ENCODE measurements at regions not wholly inside any gene's neighbourhood (a gene's known extent, or its start where the extent isn't known, plus 50 kb on each side); places are given as distances from the start of the nearest gene placed in this dataset.

- DNase-seq, result no peak
Measured at GRCh38 chr14:29126865-29127264, 360.3 kb downstream of the FOXG1 start.

GRCh38 chr14:29140016-29140415 lies 373.4 kb downstream of the FOXG1 start:
- no peak for DNase-seq

GRCh38 chr14:29144621-29145020 lies 378.0 kb downstream of the FOXG1 start:
- DNase-seq, result no peak

- DNase-seq, result no peak
Measured at GRCh38 chr14:29148221-29148620, 381.6 kb downstream of the FOXG1 start.

- DNase-seq, result no peak
Measured at GRCh38 chr14:29149798-29150197, 383.2 kb downstream of the FOXG1 start.

GRCh38 chr14:29150659-29151058 lies 384.1 kb downstream of the FOXG1 start:
- no peak for DNase-seq

GRCh38 chr14:29156096-29156495 lies 389.5 kb downstream of the FOXG1 start:
- DNase-seq, result no peak

GRCh38 chr14:29161593-29161992 lies 395.0 kb downstream of the FOXG1 start:
- no peak for DNase-seq

GRCh38 chr14:29163109-29163508 lies 396.5 kb downstream of the FOXG1 start:
- no peak for DNase-seq

- no peak for DNase-seq
Measured at GRCh38 chr14:29165431-29165830, 398.8 kb downstream of the FOXG1 start.

- no peak for DNase-seq
Measured at GRCh38 chr14:29166507-29166906, 399.9 kb downstream of the FOXG1 start.

- no peak for DNase-seq
Measured at GRCh38 chr14:29168149-29168548, 401.6 kb downstream of the FOXG1 start.

GRCh38 chr14:29169408-29169807 lies 402.8 kb downstream of the FOXG1 start:
- no peak for DNase-seq

GRCh38 chr14:29175706-29176105 lies 409.1 kb downstream of the FOXG1 start:
- DNase-seq, result no peak

GRCh38 chr14:29176876-29177275 lies 410.3 kb downstream of the FOXG1 start:
- no peak for DNase-seq

- no peak for DNase-seq
Measured at GRCh38 chr14:29178971-29179370, 412.4 kb downstream of the FOXG1 start.

- DNase-seq, result no peak
Measured at GRCh38 chr14:29191092-29191491, 424.5 kb downstream of the FOXG1 start.

- no peak for DNase-seq
Measured at GRCh38 chr14:29197557-29197956, 431.0 kb downstream of the FOXG1 start.

- no peak for DNase-seq
Measured at GRCh38 chr14:29205658-29206057, 439.1 kb downstream of the FOXG1 start.

- DNase-seq, result peak; percentile 68
Measured at GRCh38 chr14:29215853-29216252, 449.3 kb downstream of the FOXG1 start.

GRCh38 chr14:29216268-29217232 lies 450.0 kb downstream of the FOXG1 start:
- DNase-seq, result peak; percentile 99

- no peak for DNase-seq
Measured at GRCh38 chr14:29217813-29218450, 451.3 kb downstream of the FOXG1 start.

- DNase-seq, result peak; percentile 57
Measured at GRCh38 chr14:29220072-29220471, 453.5 kb downstream of the FOXG1 start.

GRCh38 chr14:29220566-29220965 lies 454.0 kb downstream of the FOXG1 start:
- no peak for DNase-seq
